GM18867 (cell line): ENCODE measurements at regions not wholly inside any gene's neighbourhood (a gene's known extent, or its start where the extent isn't known, plus 50 kb on each side); places are given as distances from the start of the nearest gene placed in this dataset.
"Not testable (repeated sequence)": the region's sequence is repeated elsewhere in the genome, so short reads cannot be mapped to it uniquely, and the experiment has no call there.

Source experiments
- ATAC-seq: cut with Tn5 transposase; IDR thresholded peaks from one replicate; pipeline ENCODE4 v1.9.1; 2021; ENCODE audit warnings: mild to moderate bottlenecking, moderate library complexity; ENCODE audit not compliant: unreplicated experiment

DNA sequence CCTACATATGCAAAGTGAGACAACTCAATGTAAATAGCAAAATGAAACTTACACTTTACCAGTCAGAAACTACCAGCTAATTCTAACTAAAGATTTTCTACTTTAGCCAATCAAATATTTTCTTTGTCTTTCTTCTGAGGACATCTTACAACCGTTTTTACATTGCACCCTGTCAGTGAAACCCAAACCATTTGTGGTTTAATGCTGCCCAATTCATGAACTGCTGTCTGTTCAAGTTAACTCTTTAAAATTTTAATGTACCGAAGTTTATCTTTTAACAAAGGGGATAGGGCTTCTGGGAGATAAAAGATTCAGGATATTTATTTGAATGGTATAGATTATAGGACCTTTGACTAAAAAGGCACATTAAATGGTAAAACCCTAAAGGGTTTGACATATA is 121.3 kb upstream of the HDDC2 start:
- ATAC-seq = no peak

- no peak for ATAC-seq
These were observed 130.2 kb upstream of the HDDC2 start for GRCh38 chr6:125431971-125432370.

DNA sequence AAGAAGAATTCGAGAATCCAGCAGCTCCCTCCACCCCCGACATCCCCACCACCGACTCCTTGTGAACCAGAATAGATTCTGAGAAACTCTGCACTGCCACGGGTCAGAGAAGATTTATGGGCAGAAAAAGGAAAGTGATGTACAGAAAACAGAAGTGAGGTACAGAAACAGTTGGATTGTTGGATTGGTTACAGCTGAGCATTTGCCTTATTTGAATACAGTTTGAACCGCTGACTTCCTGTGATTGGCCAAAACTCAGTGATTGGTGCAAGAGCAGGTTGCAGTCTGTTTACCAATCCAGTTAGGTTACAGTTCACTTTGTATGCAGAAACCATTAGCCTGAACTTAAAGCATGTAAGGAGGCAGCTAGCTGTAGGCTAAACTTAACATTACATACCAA is 131.2 kb upstream of the HDDC2 start:
- ATAC-seq = peak; percentile 77

DNA sequence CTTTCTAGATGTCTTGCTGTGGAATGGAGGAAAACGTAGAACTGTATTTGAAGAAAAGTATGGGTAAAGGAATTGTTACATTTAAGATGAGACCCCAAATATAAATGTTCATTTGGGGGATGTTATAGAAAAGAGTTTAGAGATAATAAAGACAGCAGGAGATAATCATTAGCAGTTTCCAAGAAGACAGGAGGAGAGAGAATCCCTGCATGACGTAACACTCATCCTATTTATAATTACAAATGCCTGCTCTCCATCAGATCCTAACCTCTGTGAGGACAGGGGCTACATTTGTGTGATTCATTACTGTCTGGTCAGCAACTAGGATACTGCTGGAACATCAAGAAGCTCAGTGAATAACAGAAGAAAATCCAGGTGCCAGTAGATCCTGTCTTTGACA is 133.0 kb upstream of the HDDC2 start:
- no peak for ATAC-seq

DNA sequence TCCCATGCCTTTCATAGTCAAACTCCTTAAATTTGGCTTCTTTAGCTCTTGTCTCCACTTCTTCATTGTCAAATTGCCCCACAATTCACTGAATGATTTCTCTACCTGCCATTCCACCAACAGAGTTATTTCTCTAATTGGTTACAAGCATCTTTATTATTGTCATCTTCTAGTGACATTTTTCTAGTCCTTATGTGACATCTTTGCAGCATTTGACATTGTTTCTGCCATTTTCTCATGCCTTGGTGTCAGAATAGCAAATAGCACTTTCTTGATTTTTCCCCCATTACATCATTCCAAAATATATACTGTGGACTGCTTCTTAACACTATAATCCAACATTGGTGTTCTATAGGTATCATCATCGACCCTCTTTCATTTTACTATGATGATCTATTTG is 137.7 kb upstream of the HDDC2 start:
- ATAC-seq = no peak

DNA sequence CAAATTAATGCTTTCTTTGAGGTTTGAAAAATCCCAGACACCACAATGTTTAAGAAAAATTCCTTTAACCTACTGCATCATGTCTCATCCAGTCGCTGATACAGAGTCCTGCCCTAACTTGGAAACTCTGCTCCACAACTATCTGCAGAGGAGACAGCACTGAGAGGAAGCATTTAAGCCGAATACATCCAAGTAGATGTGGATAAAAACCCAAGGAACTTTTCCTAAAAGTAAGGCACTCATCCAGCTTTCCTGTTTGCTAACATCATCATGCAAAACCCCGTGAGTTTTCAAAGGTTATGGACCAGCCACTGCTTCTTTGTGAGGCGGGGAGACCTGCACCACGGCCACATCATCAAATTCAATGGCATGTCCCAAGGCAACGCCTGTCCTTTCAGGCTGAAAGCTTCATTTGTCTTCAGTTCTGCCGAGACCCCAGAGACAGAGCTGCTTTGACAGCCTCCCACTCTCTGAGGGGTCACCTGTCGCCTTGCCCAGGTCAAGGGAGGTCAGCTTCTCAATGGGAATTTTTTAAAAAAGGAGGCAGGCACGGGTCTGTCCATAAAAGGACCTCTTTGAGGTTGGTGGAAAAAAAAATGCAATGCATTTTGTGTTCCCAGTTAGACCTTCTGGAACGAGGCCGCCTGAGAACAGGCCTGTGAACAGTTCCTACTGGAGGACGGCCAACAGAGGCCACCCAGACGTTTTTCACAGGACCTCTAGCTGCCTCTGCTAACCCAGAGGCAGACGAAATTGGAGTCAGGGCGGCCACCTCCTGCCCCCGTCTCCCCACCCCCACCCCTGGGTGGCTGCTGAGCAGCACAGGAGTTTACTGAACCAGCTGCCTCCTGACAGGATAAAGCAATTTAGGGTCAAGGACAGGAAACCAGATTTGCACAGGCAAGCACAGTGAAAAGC is 142.5 kb upstream of the HDDC2 start:
- no peak for ATAC-seq

DNA sequence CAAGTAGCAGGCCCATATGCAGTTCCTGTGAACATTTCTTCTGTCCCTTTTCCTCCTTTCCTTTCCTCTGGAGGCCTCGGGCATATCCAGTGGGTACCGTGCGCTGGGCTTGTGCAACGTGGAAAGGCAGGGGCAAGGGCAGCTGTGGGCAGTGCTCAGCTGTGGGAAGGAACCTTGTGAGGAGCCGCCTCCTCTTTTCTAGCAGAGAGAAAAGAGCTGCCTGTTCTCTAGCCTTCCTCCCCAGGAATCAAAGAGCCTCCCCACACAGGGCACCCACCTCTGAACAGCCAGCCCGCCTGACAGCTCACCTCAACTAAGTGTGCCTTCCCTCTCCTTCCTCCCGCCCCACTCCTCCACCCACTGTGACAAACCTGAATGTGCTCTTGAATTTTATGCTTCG is 143.3 kb upstream of the HDDC2 start:
- ATAC-seq = no peak

GRCh38 chr6:125446011-125446410 is 144.2 kb upstream of the HDDC2 start:
- no peak for ATAC-seq

GRCh38 chr6:125451750-125452149 is 150.0 kb upstream of the HDDC2 start:
- no peak for ATAC-seq

DNA sequence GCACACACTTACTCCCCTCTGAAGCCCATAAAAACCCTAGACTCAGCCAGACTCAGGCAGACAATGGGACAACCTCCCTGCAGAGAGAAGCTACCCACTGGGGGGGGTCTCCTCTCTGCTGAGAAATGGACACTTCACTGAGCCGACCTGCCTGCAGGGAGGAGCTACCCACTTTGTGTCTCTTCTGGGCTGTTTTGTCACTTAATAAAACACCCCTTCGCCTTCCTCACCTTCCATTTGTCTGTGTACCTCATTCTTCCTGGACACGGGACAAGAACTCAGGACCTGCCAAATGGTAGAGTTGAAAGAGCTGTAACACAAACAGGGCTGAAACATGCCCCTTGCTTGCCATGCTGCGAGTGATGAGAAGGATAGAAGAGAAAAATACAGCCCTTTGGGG is 151.7 kb upstream of the HDDC2 start:
- no peak for ATAC-seq

GRCh38 chr6:125454351-125454750 is 152.6 kb upstream of the HDDC2 start:
- no peak for ATAC-seq

- ATAC-seq = not testable (repeated sequence)
These were observed 156.7 kb upstream of the HDDC2 start for GRCh38 chr6:125458493-125458892.

DNA sequence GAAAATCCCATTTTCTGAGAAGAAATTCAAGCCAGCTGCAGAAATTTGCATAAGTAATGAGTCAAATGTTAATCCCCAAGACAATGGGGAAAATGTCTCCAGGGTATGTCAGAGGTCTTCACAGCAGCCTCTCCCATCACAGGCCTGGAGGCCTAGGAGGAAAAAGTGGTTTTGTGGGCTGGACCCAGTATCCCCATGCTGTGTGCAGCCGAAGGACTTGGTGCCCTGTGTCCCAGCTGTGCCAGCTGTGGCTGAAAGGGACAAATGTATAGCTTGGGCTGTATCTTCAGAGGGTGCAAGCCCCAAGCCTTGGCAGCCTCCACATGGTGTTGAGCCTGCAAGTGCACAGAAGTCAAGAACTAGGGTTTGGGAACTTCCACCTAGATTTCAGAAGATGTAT is 163.6 kb upstream of the HDDC2 start:
- ATAC-seq = not testable (repeated sequence)

- no peak for ATAC-seq
These were observed 168.1 kb upstream of the HDDC2 start for GRCh38 chr6:125469915-125470314.

DNA sequence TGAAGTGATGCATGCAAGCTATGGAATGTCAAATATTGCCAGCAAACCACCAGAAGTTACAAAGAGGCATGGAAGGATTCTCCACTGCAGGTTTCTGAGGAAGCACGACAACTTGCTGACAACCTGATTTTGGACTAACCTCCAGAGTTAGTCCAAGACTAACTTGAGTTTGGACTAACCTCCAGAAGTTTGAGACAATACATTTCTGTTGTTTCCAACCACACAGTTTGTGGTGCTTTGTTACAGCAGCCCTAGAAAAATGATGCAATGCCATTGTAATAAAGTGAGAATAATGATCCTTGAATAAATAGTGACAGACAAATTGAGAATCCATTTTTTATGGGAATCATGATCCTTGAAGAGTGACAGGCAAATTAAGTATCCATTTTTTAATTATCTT is 169.9 kb upstream of the HDDC2 start:
- ATAC-seq = no peak

DNA sequence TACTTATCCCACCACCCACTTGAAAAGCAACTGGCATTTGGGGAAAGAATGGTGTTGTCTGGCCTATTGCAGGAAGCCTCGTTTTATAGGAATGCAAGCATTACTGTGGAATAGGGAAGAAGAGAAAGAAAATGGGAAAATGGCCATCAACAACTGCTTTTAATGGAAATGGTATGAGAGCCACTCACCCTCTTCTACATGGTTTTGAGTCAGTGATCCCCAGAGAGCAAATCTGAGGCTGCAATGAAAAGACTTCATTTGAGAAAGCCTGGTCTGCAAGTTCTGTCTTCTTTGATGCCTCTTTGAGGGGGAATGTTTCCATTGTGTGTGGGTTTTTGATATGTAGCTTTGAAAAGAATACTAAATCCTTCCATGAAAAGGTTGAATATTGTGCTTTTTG is 172.3 kb upstream of the HDDC2 start:
- no peak for ATAC-seq

GRCh38 chr6:125477156-125477555 is 175.4 kb upstream of the HDDC2 start:
- no peak for ATAC-seq

DNA sequence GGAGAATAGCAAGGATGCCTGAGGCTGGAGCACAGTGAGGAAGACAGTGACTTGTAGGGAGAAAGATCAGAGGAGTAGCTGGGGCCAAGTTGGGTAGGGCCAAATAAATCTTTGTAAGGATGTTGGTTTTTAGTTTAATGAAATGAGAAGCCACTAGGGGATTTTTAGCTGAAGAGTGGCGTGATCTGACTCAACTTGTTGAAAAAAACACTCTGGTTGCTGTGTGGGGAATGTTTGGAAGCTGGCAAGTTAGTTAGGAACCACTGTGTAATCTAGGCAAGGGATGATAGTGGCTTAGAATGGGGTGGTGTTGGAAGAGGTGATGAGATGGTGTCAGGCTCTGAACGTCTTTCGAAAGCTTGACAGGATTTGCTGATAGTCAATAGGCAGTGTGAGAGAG is 176.1 kb upstream of the HDDC2 start:
- no peak for ATAC-seq

GRCh38 chr6:125480146-125480545 is 178.4 kb upstream of the HDDC2 start:
- no peak for ATAC-seq

- no peak for ATAC-seq
These were observed 178.8 kb upstream of the HDDC2 start for GRCh38 chr6:125480571-125480970.

- no peak for ATAC-seq
These were observed 179.3 kb upstream of the HDDC2 start for GRCh38 chr6:125481056-125481455.

DNA sequence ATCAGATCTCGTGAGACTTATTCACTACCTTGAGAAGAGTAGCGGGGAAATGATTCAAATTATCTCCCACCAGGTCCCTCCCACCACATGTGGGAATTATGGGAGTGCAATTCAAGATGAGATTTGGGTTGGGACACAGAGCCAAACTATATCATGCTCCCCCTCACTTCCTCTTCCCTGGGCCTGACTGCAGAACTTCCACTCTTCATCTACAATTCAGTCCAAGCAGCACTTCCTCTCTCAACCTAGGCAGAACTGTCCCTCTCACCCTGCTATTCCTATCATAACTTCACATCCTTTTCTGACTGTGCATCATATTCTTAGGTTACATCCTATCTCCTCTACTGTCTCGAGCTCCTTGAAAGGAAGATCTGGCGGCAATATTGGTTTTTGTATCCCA is 184.0 kb upstream of the HDDC2 start:
- ATAC-seq = no peak

DNA sequence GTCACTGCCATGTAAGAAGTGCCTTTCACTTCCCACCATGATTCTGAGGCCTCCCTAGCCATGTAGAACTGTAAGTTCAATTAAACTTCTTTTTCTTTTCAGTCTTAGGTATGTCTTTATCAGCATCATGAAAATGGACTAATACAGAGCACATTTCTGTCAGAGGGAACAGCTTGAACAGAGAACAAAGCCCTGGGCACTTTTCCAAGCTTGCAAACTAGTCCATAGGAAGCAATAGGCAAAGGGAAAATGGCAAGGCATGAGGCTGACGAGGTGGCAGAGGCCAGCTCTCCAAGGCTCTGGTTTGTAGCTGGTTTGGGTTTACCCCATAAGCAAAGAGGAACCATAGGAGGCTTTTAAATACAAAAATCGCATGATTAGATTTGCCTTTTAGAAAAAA is 185.1 kb upstream of the HDDC2 start:
- ATAC-seq = no peak
